OCI-LY1 (cell line): ENCODE measurements at regions not wholly inside any gene's neighbourhood (a gene's known extent, or its start where the extent isn't known, plus 50 kb on each side); places are given as distances from the start of the nearest gene placed in this dataset.

Experiments used
- CTCF ChIP-seq: fragments of 200-600 bp; sonication (generic), shearing (Covaris generic); IDR thresholded peaks from 2 replicates; pipeline ENCODE4 v1.5.1; 2017; ENCODE audit warnings: mild to moderate bottlenecking, antibody characterized with exemption, low read length, moderate library complexity, mixed read lengths
- EZH2 ChIP-seq: fragments of 200-600 bp; sonication (generic), shearing (Covaris generic); IDR thresholded peaks from 2 replicates; pipeline ENCODE4 v1.8.0; 2017; ENCODE audit warnings: borderline replicate concordance, mixed run types, mild to moderate bottlenecking, antibody characterized with exemption, low read length, moderate library complexity, mixed read lengths

GRCh38 chr20:6582449-6582848 is 185.0 kb upstream of the BMP2 start:
- TF ChIP-seq CTCF = no peak
- no peak for TF ChIP-seq EZH2
